NCI-H82 treated with DMSO at 0.1 percent for 48 hours (cell line): ENCODE measurements at regions not wholly inside any gene's neighbourhood (a gene's known extent, or its start where the extent isn't known, plus 50 kb on each side); places are given as distances from the start of the nearest gene placed in this dataset.
"Not testable (repeated sequence)": the region's sequence is repeated elsewhere in the genome, so short reads cannot be mapped to it uniquely, and the experiment has no call there.

Experiments
- DNase-seq: peaks from one replicate; lab custom pipeline; 2025; ENCODE audit not compliant: unreplicated experiment; lab: John Stamatoyannopoulos, UW

DNA sequence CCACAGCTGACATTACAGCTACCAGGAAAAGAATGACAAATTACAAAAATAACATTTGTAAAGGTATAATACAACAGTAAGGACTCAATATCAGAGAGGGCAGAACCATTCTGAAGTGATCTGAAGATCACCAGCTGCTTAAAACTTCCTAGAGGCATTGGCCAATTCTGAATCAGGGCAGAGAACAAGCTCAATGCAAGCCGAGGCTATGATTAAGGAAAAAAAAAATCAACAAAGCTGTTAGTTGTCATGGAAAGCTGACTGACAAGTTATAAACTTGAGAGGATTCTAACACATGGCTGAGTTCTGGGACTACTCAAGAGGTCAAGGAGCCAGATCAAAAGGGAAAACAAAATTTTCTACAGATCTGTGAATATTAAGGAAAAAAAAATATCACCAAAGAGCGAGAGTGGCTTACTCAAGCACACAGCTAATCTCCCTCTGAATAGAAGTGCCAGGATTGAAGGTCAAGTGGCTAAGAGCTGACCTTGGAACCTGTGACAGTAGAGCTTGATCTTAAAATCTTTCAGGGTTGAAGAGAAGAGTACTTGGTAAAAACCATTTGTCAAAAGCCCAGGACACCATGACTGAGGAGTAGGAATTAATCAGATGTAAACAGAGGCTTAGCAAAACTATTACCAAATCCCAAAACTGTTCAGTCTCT is 383.4 kb downstream of the USP25 start:
- DNase-seq: no peak

DNA sequence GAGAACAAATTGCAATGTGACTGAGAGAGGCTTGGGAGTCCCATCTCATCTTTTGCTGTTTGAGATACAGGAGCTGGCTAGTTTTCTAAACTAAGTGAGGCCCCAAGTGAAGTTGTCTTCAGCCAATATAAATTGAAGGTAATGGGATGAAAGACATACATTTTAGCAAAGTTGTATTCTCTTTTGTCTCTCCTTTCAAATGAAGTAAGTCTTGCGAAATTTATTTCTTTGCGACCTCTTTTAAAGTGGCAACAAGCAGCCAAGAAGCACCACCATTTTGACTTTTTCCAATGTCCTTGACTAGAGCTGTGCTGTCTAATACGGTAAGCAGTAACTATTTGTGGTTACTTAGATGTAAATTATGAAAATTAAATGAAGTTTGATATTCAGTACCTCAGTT is 385.7 kb downstream of the USP25 start:
- no peak for DNase-seq

DNA sequence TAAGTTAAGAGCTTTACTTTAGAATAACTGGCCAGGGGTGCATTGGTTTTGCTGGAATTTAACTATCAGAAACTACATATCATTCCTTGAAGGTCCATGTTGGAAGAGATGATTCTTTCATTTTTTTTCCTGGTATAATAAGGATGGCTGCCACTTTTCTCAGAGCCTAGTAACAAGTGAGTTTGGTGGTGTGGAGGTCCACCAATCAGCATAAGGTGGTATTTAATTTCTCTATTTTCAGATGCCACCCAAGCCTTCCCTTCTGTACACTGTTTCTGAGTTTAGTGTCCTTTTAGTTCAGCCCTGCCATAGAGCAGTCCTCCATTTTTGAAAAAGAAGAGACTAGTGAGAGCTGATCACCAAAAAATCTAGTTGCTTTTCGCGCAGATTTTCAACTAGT is 386.3 kb downstream of the USP25 start:
- no peak for DNase-seq

DNA sequence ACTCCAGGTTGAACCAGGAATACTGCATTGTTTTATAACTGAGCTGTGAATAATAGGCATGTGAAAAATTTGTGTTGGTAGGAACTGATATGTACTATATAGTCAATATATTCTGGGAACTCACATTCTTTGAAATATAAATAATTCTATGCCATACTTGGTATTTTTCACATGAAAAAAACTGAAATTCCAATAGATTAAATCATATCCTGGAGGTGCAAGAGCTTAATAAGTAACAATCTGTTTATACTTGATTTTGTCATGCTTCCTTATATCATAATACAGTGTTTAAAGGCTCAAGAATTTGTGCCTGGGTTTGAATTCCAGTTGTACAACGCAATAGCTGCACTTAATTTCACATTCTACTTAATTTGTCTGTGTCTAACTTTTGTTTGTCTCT is 387.0 kb downstream of the USP25 start:
- no peak for DNase-seq

DNA sequence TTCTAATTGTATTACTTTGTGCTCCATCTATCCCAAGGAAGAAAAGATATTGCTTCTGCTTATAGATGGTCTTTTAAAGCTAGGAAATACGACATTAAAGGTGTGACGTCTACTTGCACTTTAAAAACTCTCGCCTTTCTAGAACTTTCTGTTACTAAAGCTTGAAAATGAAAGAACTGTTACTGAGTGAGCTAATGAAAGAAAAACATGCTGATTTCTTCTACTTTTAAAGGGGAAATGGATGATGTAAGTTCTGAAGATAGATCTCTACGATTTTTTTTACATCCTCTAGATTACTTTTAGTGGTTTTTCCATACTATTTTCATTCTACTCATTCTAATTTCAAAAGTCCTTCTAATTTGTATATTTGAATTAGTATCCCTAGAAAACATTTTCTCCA is 387.5 kb downstream of the USP25 start:
- DNase-seq: no peak

DNA sequence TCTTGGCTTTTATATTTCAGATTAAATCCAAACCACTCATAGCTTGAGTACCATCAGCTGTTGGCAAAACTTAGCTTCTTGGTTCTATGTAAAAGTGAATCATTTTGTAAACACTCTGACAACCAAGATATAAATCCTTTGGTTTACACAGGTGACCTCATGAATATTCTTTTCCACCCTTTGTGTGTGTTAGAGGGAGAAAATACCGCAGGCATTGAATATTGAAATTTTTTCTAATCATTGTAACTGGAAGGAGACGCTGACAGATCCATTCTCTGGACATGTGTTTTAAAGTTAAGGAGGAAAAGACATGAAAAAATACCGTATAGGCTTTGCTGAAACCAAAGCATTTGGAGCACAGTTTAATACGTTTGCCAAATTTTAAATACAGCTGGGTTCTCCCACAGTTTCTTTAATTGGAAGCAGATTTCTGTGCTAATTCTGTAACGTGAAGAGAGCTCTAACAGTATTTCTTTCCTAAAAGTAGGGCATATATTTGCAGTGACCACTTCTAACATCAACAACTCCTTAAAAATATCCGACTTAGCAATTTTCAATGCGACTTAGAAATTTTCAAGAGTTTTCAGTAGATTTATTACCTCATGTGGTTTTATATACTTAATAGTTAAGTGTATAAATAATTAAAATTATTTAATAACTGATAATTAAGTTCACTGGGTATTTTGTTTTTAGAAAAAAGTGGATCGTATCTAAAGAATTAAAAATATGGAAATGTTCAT is 388.2 kb downstream of the USP25 start:
- no peak for DNase-seq

DNA sequence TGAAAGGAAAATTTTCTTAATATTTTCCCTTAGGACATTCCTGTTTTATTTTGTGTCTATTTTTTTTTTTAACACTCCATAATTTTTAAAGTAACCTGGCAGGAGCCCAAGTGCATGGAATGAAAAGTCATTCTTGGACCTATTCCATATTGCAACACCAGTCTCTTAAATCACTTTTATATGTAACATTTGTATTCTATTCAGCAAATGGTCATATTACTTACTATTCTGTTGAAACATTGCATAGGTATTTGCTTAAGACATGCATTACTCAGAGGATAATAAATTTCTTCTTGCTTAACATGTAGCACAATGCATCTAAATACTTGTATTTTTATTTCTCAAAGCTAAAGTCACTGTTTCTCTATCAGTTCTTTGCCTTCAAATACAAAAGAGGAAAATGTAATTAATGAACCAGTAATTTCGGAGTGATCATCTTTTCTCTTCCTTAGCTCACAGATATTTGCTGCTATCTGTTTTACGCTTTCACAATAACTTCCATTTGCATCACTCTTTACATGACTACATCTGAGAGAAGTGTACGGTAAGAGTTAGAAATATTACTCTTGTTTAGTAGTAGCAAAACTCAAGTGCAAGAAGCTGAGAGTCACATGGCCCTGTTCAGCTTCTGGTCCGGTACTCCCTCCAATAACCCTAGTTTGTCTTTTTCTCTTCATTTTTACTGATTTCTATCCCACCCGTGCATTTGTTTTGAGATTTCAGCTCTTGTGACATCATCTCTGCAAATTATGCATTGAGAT is 394.8 kb downstream of the USP25 start:
- DNase-seq: no peak

DNA sequence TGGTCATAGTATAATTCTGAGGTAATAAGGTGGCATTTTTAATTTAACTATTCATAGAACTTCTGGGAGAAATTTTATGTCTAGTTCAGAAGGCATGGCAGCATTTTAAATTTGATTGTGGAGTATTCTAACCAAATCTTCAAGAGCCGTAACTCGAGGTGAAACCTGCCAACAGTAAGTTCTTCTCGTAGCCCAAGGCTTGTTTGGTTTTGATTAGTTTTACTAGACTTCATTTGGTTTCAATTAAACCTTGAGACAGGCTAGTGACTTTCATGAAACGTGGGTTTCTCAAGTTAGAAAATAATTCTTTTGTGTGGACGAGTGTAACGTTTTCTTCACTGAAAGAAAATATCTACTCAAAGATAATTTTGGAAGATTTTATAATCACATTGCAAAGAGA is 395.5 kb downstream of the USP25 start:
- no peak for DNase-seq

DNA sequence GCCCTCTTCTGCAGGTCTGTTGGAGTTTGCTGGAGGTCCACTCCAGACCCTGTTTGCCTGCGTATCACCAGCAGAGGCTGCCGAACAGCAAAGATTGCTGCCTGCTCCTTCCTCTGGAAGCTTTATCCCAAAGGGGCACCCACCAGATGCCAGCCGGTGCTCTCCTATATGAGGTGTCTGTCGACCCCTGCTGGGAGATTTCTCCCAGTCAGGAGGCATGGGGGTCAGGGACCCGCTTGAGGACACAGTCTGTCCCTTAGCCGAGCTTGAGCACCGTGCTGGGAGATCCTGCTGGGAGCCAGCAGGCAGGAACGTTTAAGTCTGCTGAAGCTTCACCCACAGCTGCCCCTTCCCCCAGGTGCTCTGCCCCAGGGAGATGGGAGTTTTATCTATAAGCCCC is 402.7 kb downstream of the USP25 start:
- not testable (repeated sequence) for DNase-seq

DNA sequence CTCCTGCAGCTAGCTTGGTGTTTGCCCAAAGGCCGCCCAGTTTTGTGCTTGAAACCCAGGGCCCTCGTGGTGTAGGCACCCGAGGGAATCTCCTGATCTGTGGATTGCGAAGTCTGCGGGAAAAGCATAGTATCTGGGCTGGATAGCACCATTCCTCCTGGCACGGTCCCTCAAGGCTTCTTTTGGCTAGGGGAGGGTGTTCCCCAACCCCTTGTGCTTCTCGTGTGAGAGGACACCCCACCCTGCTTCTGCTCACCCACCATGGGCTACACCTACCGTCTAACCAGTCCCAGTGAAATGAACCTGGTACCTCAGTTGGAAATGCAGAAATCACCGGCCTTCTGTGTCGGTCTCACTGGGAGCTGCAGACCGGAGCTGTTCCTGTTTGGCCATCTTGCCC is 403.5 kb downstream of the USP25 start:
- DNase-seq: no peak

DNA sequence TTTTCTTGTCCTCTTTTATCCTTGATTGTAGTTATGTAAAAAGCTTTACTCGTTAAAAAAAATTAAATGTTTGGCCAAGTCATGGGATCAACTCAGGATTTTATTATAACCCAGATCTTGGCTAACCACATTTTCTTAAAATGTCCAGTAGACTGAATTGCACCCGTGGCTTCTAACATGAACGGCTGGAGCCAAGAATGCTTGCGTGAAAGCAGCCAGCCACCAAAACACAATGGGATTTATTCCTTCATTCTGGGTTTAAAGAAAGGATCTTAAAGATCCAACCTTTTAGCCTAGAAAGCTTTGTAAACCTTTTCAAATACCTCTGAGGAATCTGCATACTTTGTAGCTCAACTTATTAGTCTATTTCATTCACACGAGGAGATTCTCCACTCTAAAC is 404.4 kb downstream of the USP25 start:
- DNase-seq: no peak

DNA sequence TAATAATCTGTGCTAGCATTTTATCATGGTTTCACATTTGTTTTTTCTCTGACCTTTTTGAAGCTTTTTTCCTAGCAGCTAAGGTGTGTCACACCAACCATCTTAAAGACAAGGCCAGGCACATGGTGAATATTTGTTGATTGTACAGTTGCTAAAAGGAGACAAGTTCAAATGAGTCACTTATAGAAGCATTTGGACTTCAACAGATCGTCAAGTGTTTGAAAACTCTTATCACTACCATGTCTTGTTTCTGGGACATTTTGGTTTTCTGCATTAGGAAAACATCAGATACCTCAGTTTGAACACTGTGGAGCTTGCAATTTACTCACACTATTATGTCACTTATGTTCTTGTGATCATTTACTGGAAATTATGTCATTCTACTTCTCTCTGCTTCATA is 407.3 kb downstream of the USP25 start:
- no peak for DNase-seq

DNA sequence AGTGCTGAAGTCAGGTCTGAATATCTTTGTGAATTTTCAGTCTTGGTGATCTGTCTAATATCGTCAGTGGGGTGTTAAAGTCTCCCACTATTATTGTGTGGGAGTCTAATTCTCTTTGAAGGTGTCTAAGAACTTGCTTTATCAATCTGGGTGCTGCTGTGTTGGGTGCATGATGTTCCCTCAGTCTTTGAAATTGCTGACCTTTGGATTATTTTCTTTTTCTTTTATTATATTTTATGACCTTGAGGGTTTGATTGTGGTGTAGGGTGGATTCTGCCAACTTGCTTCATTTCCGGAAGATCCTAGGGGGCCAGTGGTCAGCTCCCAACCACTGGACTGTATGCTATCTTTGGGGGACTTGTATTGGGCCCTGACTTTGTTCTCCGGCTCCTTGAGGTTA is 415.3 kb downstream of the USP25 start:
- no peak for DNase-seq

DNA sequence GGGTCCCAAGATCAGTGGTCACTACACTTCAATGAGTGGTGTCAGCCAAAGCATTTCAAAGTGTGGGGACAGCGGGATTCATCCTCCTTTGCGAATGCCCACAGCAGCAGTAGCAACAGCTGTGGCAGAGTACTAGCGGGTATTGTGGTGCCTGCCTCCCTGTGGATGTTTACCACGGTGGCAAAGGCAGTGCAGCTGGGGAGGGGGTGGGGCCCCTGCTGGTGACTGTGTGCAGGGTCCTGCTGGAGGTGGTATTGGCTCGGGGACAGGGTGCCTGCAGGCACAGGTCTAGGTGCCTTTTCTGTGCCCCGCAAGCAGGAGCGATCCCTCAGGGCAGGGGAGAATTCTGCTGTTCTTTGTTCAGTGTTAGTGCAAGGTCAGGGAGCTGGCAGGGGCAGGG is 415.7 kb downstream of the USP25 start:
- no peak for DNase-seq

DNA sequence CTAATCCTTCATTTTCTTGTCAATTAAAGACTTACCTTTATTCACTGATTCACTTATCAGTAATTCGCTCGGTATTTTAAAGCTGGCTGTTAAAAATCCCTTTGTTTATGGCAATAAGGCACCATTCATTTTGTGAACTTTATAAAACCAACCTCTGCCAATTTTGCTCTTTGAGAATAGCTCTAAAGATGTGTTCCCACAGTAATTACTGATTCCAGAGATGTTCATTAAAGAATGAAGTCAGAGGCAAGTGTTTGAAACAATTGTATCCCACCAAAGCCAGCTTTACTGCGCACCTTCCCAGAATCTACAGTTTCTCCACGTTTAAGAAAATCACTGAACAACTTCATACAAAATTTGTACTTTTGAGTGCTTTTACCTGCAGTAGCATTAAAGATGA is 424.5 kb downstream of the USP25 start:
- DNase-seq: no peak

DNA sequence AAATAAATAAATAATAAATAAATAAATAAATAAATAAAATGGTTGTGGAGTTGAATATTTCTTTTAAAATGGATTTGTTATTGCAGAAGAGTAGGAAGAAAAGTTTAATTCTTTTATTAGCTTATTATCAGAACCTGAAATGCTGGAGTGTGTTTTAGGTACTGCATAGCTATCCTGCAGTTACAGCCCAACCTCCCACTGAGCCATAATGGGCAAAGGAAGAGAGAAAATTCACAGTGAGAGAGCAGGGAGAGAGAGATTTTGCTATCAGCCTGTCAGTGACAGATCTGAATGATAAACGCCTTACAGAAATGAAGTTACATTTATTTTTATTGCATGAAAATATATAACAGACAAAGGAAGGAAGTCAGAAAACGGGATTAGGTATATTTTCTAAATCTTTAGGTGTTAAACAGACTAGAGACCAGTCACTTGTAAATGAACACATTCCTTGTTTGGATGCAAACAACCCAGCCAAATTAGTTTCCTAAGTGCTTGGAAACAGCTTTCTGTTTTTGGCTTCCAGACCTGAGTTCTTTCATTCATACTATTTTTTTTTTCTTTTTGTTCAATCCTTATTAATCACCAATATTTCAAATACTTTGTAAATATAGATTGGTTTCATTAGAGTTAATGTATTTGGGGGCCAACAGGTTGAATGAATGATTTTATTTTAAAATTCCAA is 425.3 kb downstream of the USP25 start:
- no peak for DNase-seq

DNA sequence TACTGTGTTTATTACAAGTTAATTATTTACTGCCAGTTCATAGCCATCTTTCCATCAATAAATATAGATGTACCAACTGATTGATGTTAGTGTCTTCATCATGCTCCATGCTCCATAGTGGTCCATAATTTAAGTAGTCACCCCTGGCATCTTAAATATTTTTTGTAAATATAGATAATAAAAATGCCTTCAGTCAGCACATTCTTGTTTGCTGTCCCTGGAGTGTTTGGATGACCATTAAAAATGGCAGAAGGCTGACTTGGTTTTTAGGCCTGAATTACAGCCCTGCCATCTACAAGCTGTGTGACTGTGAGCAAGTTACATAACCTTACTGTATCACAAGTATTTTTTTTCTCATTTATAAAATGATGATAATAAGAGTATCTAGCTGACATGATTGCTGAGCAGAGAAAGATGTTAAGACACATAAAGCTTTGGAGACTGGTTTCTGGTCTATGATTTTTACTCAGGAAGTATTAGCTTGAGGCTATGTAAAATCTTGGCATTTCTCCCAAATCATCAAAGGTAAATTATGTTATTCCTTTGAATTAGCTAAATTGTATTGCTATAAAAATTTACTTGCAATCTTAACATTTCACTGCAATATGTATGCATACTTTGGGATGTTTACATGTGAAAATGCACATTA is 427.2 kb downstream of the USP25 start:
- DNase-seq: no peak

DNA sequence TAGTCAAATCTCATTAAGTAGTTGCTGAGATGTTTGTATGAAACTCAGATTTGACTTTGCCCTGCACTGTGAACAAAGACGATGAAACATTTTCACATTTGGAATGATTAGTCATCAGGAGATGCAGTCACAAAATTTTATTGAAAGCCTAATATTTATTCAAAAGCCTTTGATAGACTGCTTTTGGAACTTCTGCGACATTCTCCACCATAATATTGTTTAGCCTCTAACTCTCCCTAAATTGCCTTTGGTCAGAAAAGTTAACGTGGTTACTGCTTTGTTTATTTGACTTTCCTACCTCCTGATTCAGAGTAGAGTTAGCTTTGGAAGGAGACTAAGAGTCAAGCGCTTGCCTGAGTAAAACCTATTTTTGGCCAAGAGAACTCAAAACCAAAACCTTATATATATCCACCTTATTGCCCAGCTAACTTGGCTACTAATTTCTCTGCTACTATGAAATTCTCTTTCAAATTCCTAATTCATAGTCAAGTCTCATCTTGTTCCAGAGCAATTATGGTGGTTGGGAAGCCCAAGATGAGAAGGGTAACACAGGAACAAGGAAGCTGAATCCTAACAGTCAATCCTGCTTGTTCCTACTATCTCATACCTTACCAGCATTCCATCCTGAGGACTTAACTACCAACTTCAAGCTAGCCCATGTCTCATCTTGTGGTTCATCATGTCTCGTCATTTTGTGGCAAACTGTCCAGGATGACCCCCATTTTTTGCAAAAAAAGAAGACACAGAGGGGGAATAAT is 429.6 kb downstream of the USP25 start:
- no peak for DNase-seq

DNA sequence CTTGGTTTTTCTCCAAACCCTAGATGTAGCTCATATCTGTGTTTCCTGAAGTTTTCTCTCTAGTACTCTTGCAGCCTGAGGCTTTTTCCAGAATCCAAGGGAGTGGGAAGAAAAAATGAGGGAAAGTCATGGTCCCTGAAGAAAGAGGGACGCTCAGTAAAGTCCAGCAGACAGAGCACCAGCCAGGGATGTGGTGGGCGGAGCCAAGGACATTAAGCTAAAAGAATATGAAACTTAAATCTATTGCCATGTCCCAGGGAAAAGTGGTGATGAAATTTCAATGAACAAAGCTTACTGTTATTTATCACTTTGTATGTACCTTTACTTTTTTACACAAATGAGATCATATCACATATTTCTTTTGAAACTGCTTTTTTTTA is 430.2 kb downstream of the USP25 start:
- no peak for DNase-seq

DNA sequence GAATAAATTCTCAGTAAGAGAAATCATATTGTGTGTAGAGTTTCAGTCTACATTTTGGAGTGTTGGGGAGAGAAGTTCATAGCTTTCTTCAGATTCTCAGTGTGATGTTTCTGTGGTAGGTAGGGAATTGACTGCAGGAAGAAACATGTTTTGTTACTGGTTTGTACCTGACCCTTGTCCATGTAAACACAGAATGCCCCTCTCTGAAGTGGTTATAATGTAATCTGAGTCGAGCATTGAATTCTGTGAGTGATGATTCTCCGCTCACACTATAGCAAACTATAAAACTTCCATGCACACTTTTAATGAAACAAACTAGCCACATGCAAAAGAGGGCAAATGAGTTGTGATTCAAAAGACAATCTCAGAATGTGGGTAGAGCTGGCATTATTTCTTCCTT is 433.2 kb downstream of the USP25 start:
- DNase-seq: no peak
